Putamen (tissue), 1 donor: ENCODE measurements at regions not wholly inside any gene's neighbourhood (a gene's known extent, or its start where the extent isn't known, plus 50 kb on each side); places are given as distances from the start of the nearest gene placed in this dataset.

ENCODE experiments used
- DNase-seq: peaks from one replicate; pipeline ENCODE4 v3.0.0-alpha.2; 2016; ENCODE audit warnings: low spot score

GRCh38 chr13:82803341-82803740 lies 1078.9 kb downstream of the SLITRK1 start:
- no peak for DNase-seq

DNA sequence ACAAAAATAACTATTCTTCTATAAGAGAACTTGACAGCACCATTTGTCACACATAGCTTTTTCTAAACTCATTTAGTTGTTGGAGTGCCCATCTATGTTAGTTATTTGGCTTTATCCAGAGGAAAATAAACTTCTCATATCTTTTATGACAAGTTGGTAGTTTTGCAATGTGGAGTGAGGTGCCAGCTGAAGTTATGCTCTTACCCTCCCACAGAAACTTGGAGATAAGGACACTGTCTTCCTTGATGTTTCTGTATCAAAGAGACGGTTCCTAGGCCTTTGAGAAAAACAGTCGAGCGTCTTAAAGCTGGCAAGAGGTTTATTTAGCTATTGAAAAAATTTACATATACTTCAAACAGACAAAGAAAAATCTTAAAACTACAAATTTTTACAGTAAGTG lies 1079.7 kb downstream of the SLITRK1 start:
- DNase-seq, result no peak

GRCh38 chr13:82800391-82800790 lies 1081.9 kb downstream of the SLITRK1 start:
- no peak for DNase-seq

GRCh38 chr13:82797876-82798275 lies 1084.4 kb downstream of the SLITRK1 start:
- DNase-seq, result peak; percentile 34

GRCh38 chr13:82791035-82791434 lies 1091.2 kb downstream of the SLITRK1 start:
- DNase-seq, result no peak

- DNase-seq, result no peak
Measured at GRCh38 chr13:82772816-82773215, 1109.5 kb downstream of the SLITRK1 start.

GRCh38 chr13:82766732-82767321 lies 1115.4 kb downstream of the SLITRK1 start:
- no peak for DNase-seq

- DNase-seq, result no peak
Measured at GRCh38 chr13:82758044-82758443, 1124.2 kb downstream of the SLITRK1 start.

DNA sequence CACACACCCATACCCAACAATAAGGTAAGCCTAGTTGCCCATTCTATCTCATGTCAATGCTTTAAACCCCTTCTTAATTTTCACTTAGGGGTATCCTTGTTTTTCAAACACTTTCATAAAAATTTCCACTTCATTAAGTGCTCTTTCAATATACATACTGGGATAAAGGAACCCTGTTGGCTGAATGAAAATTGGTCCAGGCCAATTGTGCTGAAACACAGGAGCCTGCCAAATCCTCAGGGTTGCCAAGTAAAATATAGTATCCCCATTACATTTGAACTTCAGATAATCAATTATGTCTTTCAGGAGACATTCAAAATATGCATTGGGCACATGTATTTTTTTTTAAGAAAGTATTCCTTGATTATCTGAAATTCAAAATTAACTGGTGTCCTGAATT lies 1131.1 kb downstream of the SLITRK1 start:
- DNase-seq, result no peak

DNA sequence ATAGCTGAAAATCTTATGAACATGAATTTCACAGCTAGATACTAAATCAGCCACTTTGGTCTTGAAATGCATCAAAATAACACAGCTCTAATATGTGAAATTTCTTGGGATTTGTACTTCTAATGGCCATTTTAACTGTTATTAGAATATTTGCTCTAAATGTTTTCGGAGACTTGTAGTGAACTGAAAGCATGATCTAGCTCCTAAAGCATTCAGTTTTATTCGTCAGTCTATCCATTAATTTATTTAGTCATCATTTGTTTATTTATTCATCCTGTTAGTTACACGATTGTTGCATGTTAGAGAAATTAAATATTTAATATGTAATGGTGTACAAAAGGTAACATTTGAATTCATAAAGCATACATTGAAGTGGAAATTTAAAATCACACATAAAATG lies 1132.7 kb downstream of the SLITRK1 start:
- DNase-seq, result no peak

GRCh38 chr13:82747958-82748357 lies 1134.3 kb downstream of the SLITRK1 start:
- no peak for DNase-seq

GRCh38 chr13:82747291-82747690 lies 1135.0 kb downstream of the SLITRK1 start:
- DNase-seq, result no peak

GRCh38 chr13:82740442-82740841 lies 1141.8 kb downstream of the SLITRK1 start:
- DNase-seq, result no peak

GRCh38 chr13:82739881-82740280 lies 1142.4 kb downstream of the SLITRK1 start:
- no peak for DNase-seq

GRCh38 chr13:82729401-82729800 lies 1152.9 kb downstream of the SLITRK1 start:
- DNase-seq, result no peak

GRCh38 chr13:82720986-82721385 lies 1161.3 kb downstream of the SLITRK1 start:
- no peak for DNase-seq

GRCh38 chr13:82719987-82720386 lies 1162.3 kb downstream of the SLITRK1 start:
- DNase-seq, result no peak

- DNase-seq, result peak; percentile 84
Measured at GRCh38 chr13:82717249-82717648, 1165.0 kb downstream of the SLITRK1 start.

DNA sequence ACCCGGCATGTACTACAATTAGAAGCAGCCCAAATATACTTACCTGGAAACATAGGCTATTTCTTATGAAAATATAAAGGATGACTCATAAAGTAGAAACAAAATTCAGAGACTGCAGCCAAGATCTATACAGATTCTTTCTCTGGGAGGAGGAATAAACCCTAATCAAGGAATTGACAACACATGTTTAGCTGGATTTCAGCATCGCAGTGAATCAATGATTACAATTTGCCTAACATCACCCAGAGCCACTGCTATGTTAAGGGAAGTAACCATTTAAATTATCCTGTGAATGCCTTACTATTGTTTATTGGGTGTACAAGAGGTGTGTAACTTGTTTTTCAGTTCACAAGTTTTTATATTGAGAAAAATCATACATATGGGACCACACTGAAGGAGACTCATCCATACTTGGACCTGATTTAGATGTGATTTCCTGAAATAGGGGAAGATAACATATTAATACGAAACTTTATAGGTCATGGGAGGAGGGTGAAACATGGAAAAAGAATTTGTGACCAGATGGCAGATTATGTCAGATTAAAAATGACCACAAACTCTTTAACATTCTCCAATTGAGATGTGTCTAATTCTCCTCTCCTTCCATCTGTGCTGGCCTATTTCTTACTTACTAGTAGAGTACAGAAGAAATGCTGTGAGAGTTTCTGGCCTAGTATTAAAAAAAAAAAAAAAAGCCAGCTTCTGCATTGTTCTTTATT lies 1168.4 kb downstream of the SLITRK1 start:
- DNase-seq, result no peak

DNA sequence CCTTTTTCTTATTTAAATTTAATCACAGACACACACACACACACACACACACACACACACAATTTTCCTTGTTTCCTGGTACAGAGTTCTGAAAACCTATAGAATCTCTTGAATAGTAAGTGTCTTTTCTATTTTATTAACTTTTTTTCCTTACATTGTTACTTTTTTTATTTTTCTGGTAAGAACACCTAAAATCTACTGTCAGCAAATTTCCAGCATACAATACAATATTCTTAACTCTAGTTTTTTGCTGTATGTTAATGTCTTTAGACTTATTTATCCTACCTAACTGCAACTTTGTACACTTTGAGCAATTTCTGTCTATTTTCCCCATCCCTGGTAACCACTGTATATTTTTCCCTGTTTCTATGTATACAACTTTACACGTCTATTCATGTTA lies 1179.8 kb downstream of the SLITRK1 start:
- DNase-seq, result no peak

- DNase-seq, result no peak
Measured at GRCh38 chr13:82701020-82701419, 1181.3 kb downstream of the SLITRK1 start.

- DNase-seq, result no peak
Measured at GRCh38 chr13:82698941-82699340, 1183.3 kb downstream of the SLITRK1 start.

GRCh38 chr13:82698383-82698782 lies 1183.9 kb downstream of the SLITRK1 start:
- no peak for DNase-seq

DNA sequence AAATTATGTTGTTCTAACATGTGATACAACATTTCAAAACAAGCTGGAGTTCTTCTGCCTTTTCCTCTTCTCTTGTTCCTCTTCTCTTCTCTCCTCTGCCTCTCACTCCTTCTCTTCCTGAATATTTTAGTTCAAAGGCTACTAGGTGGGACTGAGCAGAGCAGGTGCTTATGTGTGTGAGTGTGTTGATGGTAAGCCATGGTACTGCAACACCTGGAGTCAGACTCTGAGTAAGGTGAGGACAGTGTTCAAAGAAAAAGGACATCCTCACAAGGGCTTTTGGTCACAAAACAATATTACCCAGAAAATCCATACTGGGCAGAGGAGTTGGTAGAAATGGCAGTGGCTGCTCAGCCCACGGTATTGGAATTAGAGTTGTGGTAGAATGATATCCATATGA lies 1188.7 kb downstream of the SLITRK1 start:
- no peak for DNase-seq
